SK-N-SH (cell line): ENCODE measurements at regions not wholly inside any gene's neighbourhood (a gene's known extent, or its start where the extent isn't known, plus 50 kb on each side); places are given as distances from the start of the nearest gene placed in this dataset.

Source experiments
- CTCF ChIA-PET: fragments of 300-600, 350-600 bp; formaldehyde crosslinking; extraction: SDS; loops from one replicate; lab custom pipeline; 2021; lab: Yijun Ruan, JAX
- POLR2A ChIA-PET: fragments of 350-600 bp; sonication (Branson Sonifier 250); formaldehyde crosslinking; extraction: SDS; loops from one replicate; lab custom pipeline; 2020; ENCODE audit warnings: antibody characterized with exemption, inconsistent platforms; lab: Yijun Ruan, JAX
- DNase-seq: peaks from one replicate; pipeline ENCODE4 v3.0.0; 2012
- H2AFZ ChIP-seq: fragments of 200-600 bp; sonication (generic); 2 replicates; pipeline ENCODE4 v1.8.1; 2016; ENCODE audit warnings: antibody characterized with exemption, mild to moderate bottlenecking, low read depth
- H3F3A ChIP-seq: fragments of 200-600 bp; sonication (generic); replicated peaks from 2 replicates; pipeline ENCODE3; 2016; ENCODE audit warnings: antibody characterized with exemption, mild to moderate bottlenecking; ENCODE audit not compliant: insufficient read depth
- H3K27ac ChIP-seq, 2 experiments: fragments of 200-500 bp in 1 of 2; fragments of 200-600 bp in 1 of 2; sonication (Bioruptor generic) in 1 of 2; sonication (generic), shearing (Covaris generic) in 1 of 2; 2 replicates each; pipeline versions ENCODE4 v1.5.1 to v1.6.1; 2014 to 2016; ENCODE audit warnings: low read depth in 2 of 2, inconsistent platforms in 1 of 2, low read length in 1 of 2, mild to moderate bottlenecking in 1 of 2, mixed read lengths in 1 of 2
- H3K27me3 ChIP-seq: fragments of 200-600 bp; sonication (generic), shearing (Covaris generic); 2 replicates; pipeline ENCODE4 v1.6.1; 2016; ENCODE audit warnings: mixed run types; ENCODE audit not compliant: insufficient read depth
- H3K36me3 ChIP-seq, 2 experiments: fragments of 200-500 bp in 1 of 2; fragments of 200-600 bp in 1 of 2; sonication (Bioruptor generic) in 1 of 2; sonication (generic) in 1 of 2; replicated peaks in 1 of 2; 2 replicates each; pipeline versions ENCODE3 to v1.5.1; 2014 to 2016; ENCODE audit warnings: low read length in 1 of 2, mild to moderate bottlenecking in 1 of 2; ENCODE audit not compliant: insufficient read depth in 2 of 2, control insufficient read depth in 1 of 2
- H3K4me1 ChIP-seq, 2 experiments: fragments of 200-500 bp in 1 of 2; fragments of 200-600 bp in 1 of 2; sonication (Bioruptor generic) in 1 of 2; sonication (generic), shearing (Covaris generic) in 1 of 2; 2 replicates each; pipeline versions ENCODE4 v1.5.1 to v1.6.1; 2014 to 2016; ENCODE audit warnings: low read depth in 1 of 2, low read length in 1 of 2, mixed run types in 1 of 2; ENCODE audit not compliant: insufficient read depth in 2 of 2, control insufficient read depth in 1 of 2
- H3K4me2 ChIP-seq: fragments of 200-600 bp; sonication (generic), shearing (Covaris generic); 2 replicates; pipeline ENCODE4 v1.6.1; 2017; ENCODE audit warnings: mixed run types
- H3K4me3 ChIP-seq, 2 experiments: fragments of 200-500 bp in 1 of 2; fragments of 200-600 bp in 1 of 2; sonication (Bioruptor generic) in 1 of 2; sonication (generic), shearing (Covaris generic) in 1 of 2; 2 replicates each; pipeline versions ENCODE4 v1.5.1 to v1.8.1; 2014 to 2016; ENCODE audit warnings: low read depth in 2 of 2, inconsistent platforms in 1 of 2, low read length in 1 of 2, mild to moderate bottlenecking in 1 of 2, mixed read lengths in 1 of 2, moderate library complexity in 1 of 2
- H3K79me2 ChIP-seq: fragments of 200-600 bp; sonication (generic); 2 replicates; pipeline ENCODE4 v1.8.1; 2017; ENCODE audit warnings: mild to moderate bottlenecking; ENCODE audit not compliant: insufficient read depth
- H3K9ac ChIP-seq: fragments of 200-600 bp; sonication (generic); 2 replicates; pipeline ENCODE4 v1.6.1; 2017; ENCODE audit warnings: mixed run types
- H3K9me2 ChIP-seq: fragments of 200-600 bp; sonication (generic); 2 replicates; pipeline ENCODE4 v1.6.1; 2017; ENCODE audit warnings: mixed run types
- H3K9me3 ChIP-seq: fragments of 200-600 bp; sonication (generic); 2 replicates; pipeline ENCODE4 v1.6.1; 2017; ENCODE audit warnings: mixed run types, mild to moderate bottlenecking, moderate library complexity
- H4K20me1 ChIP-seq: fragments of 200-600 bp; sonication (generic); 2 replicates; pipeline ENCODE4 v1.6.1; 2017; ENCODE audit warnings: mild to moderate bottlenecking, mixed run types; ENCODE audit not compliant: insufficient read depth
- CHD2 ChIP-seq: fragments of 150-350 bp; IDR thresholded peaks from 2 replicates; pipeline ENCODE4 v1.6.1; 2018; ENCODE audit warnings: low read length; ENCODE audit not compliant: partially characterized antibody
- EP300 ChIP-seq, 2 experiments: IDR thresholded peaks; 2 replicates each; pipeline versions ENCODE4 v1.4.0 to v1.6.1; 2012; ENCODE audit warnings: borderline replicate concordance in 1 of 2, low read depth in 1 of 2, low read length in 1 of 2
- EZH2phosphoT487 ChIP-seq: fragments of 200-600 bp; sonication (generic); IDR thresholded peaks from 2 replicates; pipeline ENCODE4 v1.6.1; 2017; ENCODE audit warnings: low read depth, mixed run types, mild to moderate bottlenecking, antibody characterized with exemption, moderate library complexity, borderline replicate concordance
- FOXM1 ChIP-seq: IDR thresholded peaks from 2 replicates; pipeline ENCODE4 v1.4.0; 2012; ENCODE audit warnings: low read depth, mild to moderate bottlenecking
- GABPA ChIP-seq: IDR thresholded peaks from 2 replicates; pipeline ENCODE4 v1.4.0; 2012; ENCODE audit warnings: low read depth, mild to moderate bottlenecking
- GATA2 ChIP-seq: sonication (generic); formaldehyde crosslinking; IDR thresholded peaks from 2 replicates; pipeline ENCODE4 v1.5.0; 2020; ENCODE audit warnings: mild to moderate bottlenecking, missing genetic modification reagents
- JUND ChIP-seq: IDR thresholded peaks from 2 replicates; pipeline ENCODE4 v1.4.0; 2012
- MAX ChIP-seq: IDR thresholded peaks from 2 replicates; pipeline ENCODE4 v1.4.0; 2012; ENCODE audit warnings: low read depth
- MXI1 ChIP-seq: IDR thresholded peaks from 2 replicates; pipeline ENCODE4 v1.6.1; 2012; ENCODE audit warnings: mild to moderate bottlenecking, low read depth, low read length, improper control_type of control experiment
- NRF1 ChIP-seq: IDR thresholded peaks from 2 replicates; pipeline ENCODE4 v1.6.1; 2012; ENCODE audit warnings: low read depth, mild to moderate bottlenecking, low read length
- RCOR1 ChIP-seq: fragments of 150-350 bp; IDR thresholded peaks from 2 replicates; pipeline ENCODE4 v1.6.1; 2017; ENCODE audit warnings: antibody characterized with exemption, low read length
- RFX5 ChIP-seq: IDR thresholded peaks from 2 replicates; pipeline ENCODE4 v1.6.1; 2012; ENCODE audit warnings: mild to moderate bottlenecking, improper control_type of control experiment, low read length
- RXRA ChIP-seq: IDR thresholded peaks from 2 replicates; pipeline ENCODE4 v1.4.0; 2012; ENCODE audit warnings: low read depth, mild to moderate bottlenecking, borderline replicate concordance
- TAF1 ChIP-seq: IDR thresholded peaks from 2 replicates; pipeline ENCODE4 v1.6.1; 2012; ENCODE audit warnings: low read depth, mild to moderate bottlenecking, low read length, moderate library complexity, borderline replicate concordance
- TCF12 ChIP-seq: IDR thresholded peaks from 2 replicates; pipeline ENCODE4 v1.4.0; 2012
- USF1 ChIP-seq: IDR thresholded peaks from 2 replicates; pipeline ENCODE4 v1.4.0; 2012; ENCODE audit warnings: low read depth, borderline replicate concordance
- WGBS: methylation state at CpG from one replicate; pipeline ENCODE4 v1.1.6; 2017; ENCODE audit warnings: low lambda C conversion rate; 5-methylcytosine and 5-hydroxymethylcytosine counted together

GRCh38 chr10:55852900-55853299 lies 508.2 kb downstream of the ZWINT start:
- ChIA-PET CTCF (no interaction called here), POLR2A (no interaction called here)
- DNase-seq, result no peak
- Histone ChIP-seq H3K4me1 (no peaks in the 10 kb centered on the region), H3K9me3 (no peaks in the 10 kb centered on the region), H3K4me3 (no peak overlapping the region), H3F3A (no peaks in the 10 kb centered on the region), H3K27ac (no peak overlapping the region), H2AFZ (no peak overlapping the region), H3K79me2 (no peaks in the 10 kb centered on the region), H3K9ac (no peak overlapping the region), H4K20me1 (no peaks in the 10 kb centered on the region), H3K9me2 (no peaks in the 10 kb centered on the region), H3K36me3 (no peaks in the 10 kb centered on the region), H3K27me3 (no peaks in the 10 kb centered on the region), H3K4me2 (no peak overlapping the region)
- TF ChIP-seq MXI1 (no peak), CHD2 (no peak), RFX5 (no peak), FOXM1 (no peak), TCF12 (no peak)
- 23% methylated on average over 3 of the region's 3 CpGs for WGBS

GRCh38 chr10:55837273-55837672 lies 523.8 kb downstream of the ZWINT start:
- H3K9ac ChIP-seq, result no peak overlapping the region
- DNase-seq, result no peak
- H3K36me3 ChIP-seq, result no peaks in the 10 kb centered on the region
- WGBS, result 38% methylated on average over 2 of the region's 2 CpGs
- H3K4me3 ChIP-seq, result no peak overlapping the region
- no peaks in the 10 kb centered on the region for H3K27me3 ChIP-seq
- no peak overlapping the region for H3K4me2 ChIP-seq
- no peaks in the 10 kb centered on the region for H3K4me1 ChIP-seq
- TF ChIP-seq GABPA, result no peak
- no peak for TF ChIP-seq MXI1
- no peak for TF ChIP-seq EP300 (IDR thresholded peaks at IDR 0.05; ENCODE audit: borderline replicate concordance in 1 of 2, low read depth in 1 of 2, low read length in 1 of 2)
- no peak for TF ChIP-seq GATA2
- no peak for TF ChIP-seq RFX5
- no peak for TF ChIP-seq NRF1
- TF ChIP-seq RXRA, result no peak
- no peak for TF ChIP-seq JUND
- TF ChIP-seq USF1, result no peak
- no peak for TF ChIP-seq RCOR1
- no peak for TF ChIP-seq TAF1
- TF ChIP-seq MAX, result no peak
- no peak for TF ChIP-seq EZH2phosphoT487
- H2AFZ ChIP-seq, result no peak overlapping the region
- H3K9me2 ChIP-seq, result no peaks in the 10 kb centered on the region
- H3K27ac ChIP-seq, result no peak overlapping the region
- H4K20me1 ChIP-seq, result no peaks in the 10 kb centered on the region
- no peaks in the 10 kb centered on the region for H3F3A ChIP-seq
- POLR2A ChIA-PET, result no interaction called here
- H3K9me3 ChIP-seq, result no peaks in the 10 kb centered on the region; the same call in 1 of the 2 replicates
- CTCF ChIA-PET, result no interaction called here
- no peaks in the 10 kb centered on the region for H3K79me2 ChIP-seq
